HUDEP-2 (cell line): ENCODE measurements at regions not wholly inside any gene's neighbourhood (a gene's known extent, or its start where the extent isn't known, plus 50 kb on each side); places are given as distances from the start of the nearest gene placed in this dataset.
"Not testable (repeated sequence)": the region's sequence is repeated elsewhere in the genome, so short reads cannot be mapped to it uniquely, and the experiment has no call there.

Experiments
- DNase-seq, 76 experiments: peaks; one replicate each; lab custom pipeline; 2025; ENCODE audit not compliant: unreplicated experiment in 76 of 76; lab: John Stamatoyannopoulos, UW

- no peak for DNase-seq
Measured at GRCh38 chr2:180618570-180618969, 361.8 kb upstream of the UBE2E3 start.

- no peak for DNase-seq
Measured at GRCh38 chr2:180614776-180615175, 365.6 kb upstream of the UBE2E3 start.

GRCh38 chr2:180609626-180610340 is 370.6 kb upstream of the UBE2E3 start:
- DNase-seq = no peak

GRCh38 chr2:180607514-180608049 is 372.8 kb upstream of the UBE2E3 start:
- no peak for DNase-seq

- peak in 7 of 76 experiments; percentile 1 to 25 (median 3) for DNase-seq
Measured at GRCh38 chr2:180604077-180604476, 376.3 kb upstream of the UBE2E3 start.

GRCh38 chr2:180601016-180601415 is 379.4 kb upstream of the UBE2E3 start:
- DNase-seq = no peak

- DNase-seq = no peak
Measured at GRCh38 chr2:180599804-180600203, 380.6 kb upstream of the UBE2E3 start.

GRCh38 chr2:180597179-180597578 is 383.2 kb upstream of the UBE2E3 start:
- DNase-seq = no peak

GRCh38 chr2:180596453-180596852 is 384.0 kb upstream of the UBE2E3 start:
- DNase-seq = no peak

GRCh38 chr2:180591947-180592346 is 388.5 kb upstream of the UBE2E3 start:
- DNase-seq = no peak

- DNase-seq = not testable (repeated sequence)
Measured at GRCh38 chr2:180591093-180591781, 389.2 kb upstream of the UBE2E3 start.

- no peak for DNase-seq
Measured at GRCh38 chr2:180583441-180584140, 396.8 kb upstream of the UBE2E3 start.

GRCh38 chr2:180579388-180579787 is 401.0 kb upstream of the UBE2E3 start:
- no peak for DNase-seq

GRCh38 chr2:180578441-180578840 is 402.0 kb upstream of the UBE2E3 start:
- DNase-seq = no peak

- no peak for DNase-seq
Measured at GRCh38 chr2:180577567-180577966, 402.8 kb upstream of the UBE2E3 start.

- no peak for DNase-seq
Measured at GRCh38 chr2:180573951-180574350, 406.5 kb upstream of the UBE2E3 start.

GRCh38 chr2:180572346-180572745 is 408.1 kb upstream of the UBE2E3 start:
- no peak for DNase-seq

- DNase-seq = no peak
Measured at GRCh38 chr2:180571559-180571958, 408.8 kb upstream of the UBE2E3 start.

- no peak for DNase-seq
Measured at GRCh38 chr2:180570864-180571263, 409.5 kb upstream of the UBE2E3 start.

GRCh38 chr2:180564051-180564450 is 416.4 kb upstream of the UBE2E3 start:
- no peak for DNase-seq

- no peak for DNase-seq
Measured at GRCh38 chr2:180562378-180562777, 418.0 kb upstream of the UBE2E3 start.
